22Rv1 (cell line): ENCODE measurements at regions not wholly inside any gene's neighbourhood (a gene's known extent, or its start where the extent isn't known, plus 50 kb on each side); places are given as distances from the start of the nearest gene placed in this dataset.

Experiments
- ZFX ChIP-seq: fragments of 450-650 bp; IDR thresholded peaks from 2 replicates; pipeline ENCODE4 v1.6.1; 2017; ENCODE audit warnings: antibody characterized with exemption, borderline replicate concordance
- TF ChIP-seq, protein P1 (sequence below): fragments of 450-650 bp; IDR thresholded peaks from 2 replicates; pipeline ENCODE4 v1.5.1; 2017; ENCODE audit warnings: mild to moderate bottlenecking

DNA sequence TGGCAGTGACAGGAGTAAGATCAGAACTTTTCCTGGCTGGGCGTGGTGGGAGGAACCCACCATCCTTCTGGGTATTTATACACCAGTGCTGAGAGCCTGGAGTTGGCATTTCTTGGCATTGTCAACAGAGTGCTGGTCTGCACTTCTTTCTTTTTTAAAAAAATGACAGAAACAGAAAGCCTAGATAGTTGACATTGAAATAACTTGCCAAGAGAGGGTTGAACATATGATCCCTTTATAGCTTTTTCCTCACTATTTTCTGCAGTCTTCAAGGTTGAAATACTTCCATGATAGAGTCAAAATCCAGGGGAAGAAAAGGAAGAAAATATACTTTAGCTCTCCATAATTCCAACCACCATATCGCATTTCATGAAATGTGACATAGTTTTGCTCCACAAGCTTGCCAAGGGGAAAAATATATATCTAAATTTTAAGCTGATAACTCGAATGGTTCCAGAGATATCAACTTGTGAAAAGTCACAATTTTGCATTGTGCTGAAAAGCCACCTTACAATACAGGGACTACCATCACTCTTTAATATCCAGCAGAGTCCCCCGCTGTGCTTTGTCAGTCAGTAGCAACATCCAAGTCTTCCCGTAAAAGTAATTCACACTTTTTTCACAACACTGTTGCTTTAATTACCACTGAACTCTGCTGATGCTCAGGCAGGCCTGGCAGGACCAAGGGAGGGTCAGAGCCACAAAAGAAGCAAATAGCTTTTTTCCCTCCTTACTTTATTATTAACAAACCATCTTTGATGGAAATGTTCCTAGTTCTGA, 764.9 kb upstream of the FANCL start:
- TF ChIP-seq, protein P1, sequence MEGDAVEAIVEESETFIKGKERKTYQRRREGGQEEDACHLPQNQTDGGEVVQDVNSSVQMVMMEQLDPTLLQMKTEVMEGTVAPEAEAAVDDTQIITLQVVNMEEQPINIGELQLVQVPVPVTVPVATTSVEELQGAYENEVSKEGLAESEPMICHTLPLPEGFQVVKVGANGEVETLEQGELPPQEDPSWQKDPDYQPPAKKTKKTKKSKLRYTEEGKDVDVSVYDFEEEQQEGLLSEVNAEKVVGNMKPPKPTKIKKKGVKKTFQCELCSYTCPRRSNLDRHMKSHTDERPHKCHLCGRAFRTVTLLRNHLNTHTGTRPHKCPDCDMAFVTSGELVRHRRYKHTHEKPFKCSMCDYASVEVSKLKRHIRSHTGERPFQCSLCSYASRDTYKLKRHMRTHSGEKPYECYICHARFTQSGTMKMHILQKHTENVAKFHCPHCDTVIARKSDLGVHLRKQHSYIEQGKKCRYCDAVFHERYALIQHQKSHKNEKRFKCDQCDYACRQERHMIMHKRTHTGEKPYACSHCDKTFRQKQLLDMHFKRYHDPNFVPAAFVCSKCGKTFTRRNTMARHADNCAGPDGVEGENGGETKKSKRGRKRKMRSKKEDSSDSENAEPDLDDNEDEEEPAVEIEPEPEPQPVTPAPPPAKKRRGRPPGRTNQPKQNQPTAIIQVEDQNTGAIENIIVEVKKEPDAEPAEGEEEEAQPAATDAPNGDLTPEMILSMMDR, result no peak
- TF ChIP-seq ZFX, result no peak
